ENCODE measurements at regions not wholly inside any gene's neighbourhood (a gene's known extent, or its start where the extent isn't known, plus 50 kb on each side); places are given as distances from the start of the nearest gene placed in this dataset.

- dilution Hi-C loops (cut with HindIII; ENCODE audit: low sequenced_read_pairs, unreplicated experiment), result no loop called here
- H2BK20ac ChIP-seq (ENCODE audit: low read depth, low read length), result no peak overlapping the region
- H3K56ac ChIP-seq (ENCODE audit: extremely low read depth, insufficient read depth, low read length), result no peak overlapping the region
- H3K18ac ChIP-seq (ENCODE audit: low read depth, low read length), result no peak overlapping the region
- H3K36me3 ChIP-seq (ENCODE audit: control insufficient read depth, insufficient read depth, low read length), result no peaks in the 10 kb centered on the region
- H2BK15ac ChIP-seq (ENCODE audit: low read depth, low read length), result no peak overlapping the region
- no peak overlapping the region for H4K91ac ChIP-seq (ENCODE audit: insufficient read depth, low read depth, low read length)
- no peak for ATAC-seq (ENCODE audit: low read depth)
- H3K4me2 ChIP-seq (ENCODE audit: low read depth, low read length), result no peak overlapping the region
- no peak overlapping the region for H2AK5ac ChIP-seq (ENCODE audit: low read depth, low read length)
- ChIA-PET CTCF (no interaction called here), POLR2A (ENCODE audit: unreplicated experiment) (no interaction called here)
- DNase-seq, result no peak
- H4K5ac ChIP-seq (ENCODE audit: low read depth, low read length), result no peak overlapping the region
- no peak overlapping the region for H2BK120ac ChIP-seq (ENCODE audit: low read depth, low read length)
- in situ Hi-C loops (cut with MboI; ENCODE audit: low sequenced_read_pairs), result no loop called here
- no peak overlapping the region for H2AFZ ChIP-seq (replicated peaks; ENCODE audit: low read length, poor library complexity)
- WGBS, 2 experiments (ENCODE audit: extremely low coverage in 2 of 2, insufficient read length in 1 of 2), result no CpG with 5 or more reads among the region's 2 CpGs
- no peaks in the 10 kb centered on the region for H3K79me1 ChIP-seq (ENCODE audit: low read depth in 1 of 2, low read length in 2 of 2)
- no peak overlapping the region for H3K14ac ChIP-seq (replicated peaks; ENCODE audit: low read depth, low read length)
- no peak overlapping the region for H2BK5ac ChIP-seq (ENCODE audit: low read depth, low read length, poor library complexity, severe bottlenecking)
- 0 out of 2 replicates have a peak, but pooled peaks cover under 1% of the 10 kb centered on the region for H3K9me3 ChIP-seq (ENCODE audit: control insufficient read depth, insufficient read depth, low read length)
- no peak overlapping the region for H3K23ac ChIP-seq (ENCODE audit: low read depth, low read length)
- no peaks in the 10 kb centered on the region for H3K27me3 ChIP-seq (ENCODE audit: control insufficient read depth, insufficient read depth, low read length)
- no peak overlapping the region for H3K27ac ChIP-seq (ENCODE audit: insufficient read depth, low read length)
- no peak overlapping the region for H2AK9ac ChIP-seq (replicated peaks; ENCODE audit: low read depth, low read length, poor library complexity)
- H4K8ac ChIP-seq (ENCODE audit: low read depth in 2 of 2, low read length in 2 of 2), result no peak overlapping the region
- H3K4me1 ChIP-seq (ENCODE audit: control insufficient read depth, insufficient read depth, low read length), result no peaks in the 10 kb centered on the region
- no TSS peak for BruUV-seq (replicated peaks)
- H3K9ac ChIP-seq (ENCODE audit: low read depth, low read length), result no peak overlapping the region
- no peak overlapping the region for H3K4me3 ChIP-seq (ENCODE audit: insufficient read depth, low read depth, low read length)
- no peaks in the 10 kb centered on the region for H3K9me1 ChIP-seq (ENCODE audit: insufficient read depth, low read length)
- intact Hi-C loops (cut with micrococcal nuclease), result no loop called here
- no peaks in the 10 kb centered on the region for H4K20me1 ChIP-seq (ENCODE audit: insufficient read depth, low read length)
- TF ChIP-seq POLR2A (IDR thresholded peaks at IDR 0.05; ENCODE audit: low read depth, low read length), result no peak
- no peak for TF ChIP-seq ELK1 (IDR thresholded peaks at IDR 0.05; ENCODE audit: borderline replicate concordance, low read depth, low read length)
- TF ChIP-seq CHD1 (IDR thresholded peaks at IDR 0.05; ENCODE audit: low read depth, low read length), result no peak
- TF ChIP-seq BHLHE40 (IDR thresholded peaks at IDR 0.05; ENCODE audit: low read depth, low read length), result no peak
- TF ChIP-seq RCOR1 (IDR thresholded peaks at IDR 0.05; ENCODE audit: insufficient replicate concordance, low read length), result no peak
- TF ChIP-seq CEBPB (IDR thresholded peaks at IDR 0.05; ENCODE audit: low read depth, low read length), result no peak
- TF ChIP-seq, protein P1, sequence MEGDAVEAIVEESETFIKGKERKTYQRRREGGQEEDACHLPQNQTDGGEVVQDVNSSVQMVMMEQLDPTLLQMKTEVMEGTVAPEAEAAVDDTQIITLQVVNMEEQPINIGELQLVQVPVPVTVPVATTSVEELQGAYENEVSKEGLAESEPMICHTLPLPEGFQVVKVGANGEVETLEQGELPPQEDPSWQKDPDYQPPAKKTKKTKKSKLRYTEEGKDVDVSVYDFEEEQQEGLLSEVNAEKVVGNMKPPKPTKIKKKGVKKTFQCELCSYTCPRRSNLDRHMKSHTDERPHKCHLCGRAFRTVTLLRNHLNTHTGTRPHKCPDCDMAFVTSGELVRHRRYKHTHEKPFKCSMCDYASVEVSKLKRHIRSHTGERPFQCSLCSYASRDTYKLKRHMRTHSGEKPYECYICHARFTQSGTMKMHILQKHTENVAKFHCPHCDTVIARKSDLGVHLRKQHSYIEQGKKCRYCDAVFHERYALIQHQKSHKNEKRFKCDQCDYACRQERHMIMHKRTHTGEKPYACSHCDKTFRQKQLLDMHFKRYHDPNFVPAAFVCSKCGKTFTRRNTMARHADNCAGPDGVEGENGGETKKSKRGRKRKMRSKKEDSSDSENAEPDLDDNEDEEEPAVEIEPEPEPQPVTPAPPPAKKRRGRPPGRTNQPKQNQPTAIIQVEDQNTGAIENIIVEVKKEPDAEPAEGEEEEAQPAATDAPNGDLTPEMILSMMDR (conservative IDR thresholded peaks at IDR 0.05; ENCODE audit: low read depth, low read length), result no peak
- TF ChIP-seq MAZ (IDR thresholded peaks at IDR 0.05; ENCODE audit: borderline replicate concordance, low read depth, low read length), result no peak
- no peak for TF ChIP-seq MAFK (IDR thresholded peaks at IDR 0.05; ENCODE audit: low read depth, low read length)
- TF ChIP-seq, protein P2, sequence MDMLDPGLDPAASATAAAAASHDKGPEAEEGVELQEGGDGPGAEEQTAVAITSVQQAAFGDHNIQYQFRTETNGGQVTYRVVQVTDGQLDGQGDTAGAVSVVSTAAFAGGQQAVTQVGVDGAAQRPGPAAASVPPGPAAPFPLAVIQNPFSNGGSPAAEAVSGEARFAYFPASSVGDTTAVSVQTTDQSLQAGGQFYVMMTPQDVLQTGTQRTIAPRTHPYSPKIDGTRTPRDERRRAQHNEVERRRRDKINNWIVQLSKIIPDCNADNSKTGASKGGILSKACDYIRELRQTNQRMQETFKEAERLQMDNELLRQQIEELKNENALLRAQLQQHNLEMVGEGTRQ (IDR thresholded peaks at IDR 0.05; ENCODE audit: low read depth, low read length), result no peak
- no peak for TF ChIP-seq RFX5 (IDR thresholded peaks at IDR 0.05; ENCODE audit: low read depth, low read length)
- TF ChIP-seq MXI1 (IDR thresholded peaks at IDR 0.05; ENCODE audit: borderline replicate concordance, low read depth, low read length), result no peak
- TF ChIP-seq NFE2L2 (IDR thresholded peaks at IDR 0.05; ENCODE audit: low read depth, low read length), result no peak
- H3K4ac ChIP-seq (ENCODE audit: low read depth, low read length), result no peak overlapping the region
Observed at GRCh38 chr14:28599191-28599590, 167.4 kb upstream of the FOXG1 start.

Data from IMR-90 (cell line).